Ovary (tissue), 7 donors: ENCODE measurements at regions not wholly inside any gene's neighbourhood (a gene's known extent, or its start where the extent isn't known, plus 50 kb on each side); places are given as distances from the start of the nearest gene placed in this dataset.

Source experiments
- DNase-seq, 5 donors: peaks; one replicate each; pipeline ENCODE4 v3.0.0-alpha.2; 2019 to 2020
- H3K27ac ChIP-seq, 2 donors: fragments of 200-600 bp; one replicate each; pipeline versions ENCODE4 v1.5.1 to v1.8.0; 2019 to 2022
- H3K27me3 ChIP-seq: fragments of 200-600 bp; one replicate; pipeline ENCODE4 v1.8.0; 2022
- H3K36me3 ChIP-seq: fragments of 200-600 bp; sonication (generic); one replicate; pipeline ENCODE4 v1.5.1; 2019
- H3K4me1 ChIP-seq: one replicate; pipeline ENCODE4 v1.8.1; 2013; ENCODE audit warnings: mild to moderate bottlenecking, moderate library complexity; ENCODE audit not compliant: insufficient read depth
- H3K4me3 ChIP-seq: fragments of 200-600 bp; sonication (generic); one replicate; pipeline ENCODE4 v1.5.1; 2017
- H3K9me3 ChIP-seq, 2 donors: fragments of 200-600 bp in 1 of 2; sonication (generic) in 1 of 2; one replicate each; pipeline versions ENCODE4 v1.5.1 to v1.8.1; 2013 to 2019; ENCODE audit warnings: mild to moderate bottlenecking in 1 of 2, moderate library complexity in 1 of 2
- EP300 ChIP-seq: sonication (generic); formaldehyde crosslinking; IDR thresholded peaks from one replicate; pipeline ENCODE4 v1.6.1; 2017; ENCODE audit warnings: antibody characterized with exemption
- POLR2A ChIP-seq: fragments of 450-650 bp; IDR thresholded peaks from one replicate; pipeline ENCODE4 v1.6.1; 2017; ENCODE audit warnings: antibody characterized with exemption, mild to moderate bottlenecking, moderate library complexity
- WGBS, 3 donors: extraction: QIAGEN DNeasy Blood & Tissue Kit in 1 of 3; methylation state at CpG; one replicate each; pipeline versions ENCODE4 v1.1.5 to v1.1.7; 2013 to 2017; 5-methylcytosine and 5-hydroxymethylcytosine counted together
- intact Hi-C, 4 donors: fragments of 100-400 bp; cut with DNase I; formaldehyde crosslinking; loops; one replicate each; pipeline versions ENCODE4 v1.11.0 to v1.15.1; 2022 to 2023
- TF ChIP-seq, protein P1 (sequence below), 3 donors: fragments of 450-650 bp in 2 of 3; fragments of 200-600 bp in 1 of 3; IDR thresholded peaks; one replicate each; pipeline versions ENCODE4 v1.5.1 to v1.8.0; 2016 to 2022; ENCODE audit warnings: antibody characterized with exemption in 3 of 3, mild to moderate bottlenecking in 1 of 3
- donor health status: DM: no; HTN: no; CAD: no; lungs with moderate emphysema.
- donor health status: DM: no; HTN: no; CAD: no.
- donor health status: Bipolar disorder and iron deficiency.
- donor health status: DM: no; HTN: no; CAD: no.
- donor health status: DM: yes; HTN: yes; CAD: no.

DNA sequence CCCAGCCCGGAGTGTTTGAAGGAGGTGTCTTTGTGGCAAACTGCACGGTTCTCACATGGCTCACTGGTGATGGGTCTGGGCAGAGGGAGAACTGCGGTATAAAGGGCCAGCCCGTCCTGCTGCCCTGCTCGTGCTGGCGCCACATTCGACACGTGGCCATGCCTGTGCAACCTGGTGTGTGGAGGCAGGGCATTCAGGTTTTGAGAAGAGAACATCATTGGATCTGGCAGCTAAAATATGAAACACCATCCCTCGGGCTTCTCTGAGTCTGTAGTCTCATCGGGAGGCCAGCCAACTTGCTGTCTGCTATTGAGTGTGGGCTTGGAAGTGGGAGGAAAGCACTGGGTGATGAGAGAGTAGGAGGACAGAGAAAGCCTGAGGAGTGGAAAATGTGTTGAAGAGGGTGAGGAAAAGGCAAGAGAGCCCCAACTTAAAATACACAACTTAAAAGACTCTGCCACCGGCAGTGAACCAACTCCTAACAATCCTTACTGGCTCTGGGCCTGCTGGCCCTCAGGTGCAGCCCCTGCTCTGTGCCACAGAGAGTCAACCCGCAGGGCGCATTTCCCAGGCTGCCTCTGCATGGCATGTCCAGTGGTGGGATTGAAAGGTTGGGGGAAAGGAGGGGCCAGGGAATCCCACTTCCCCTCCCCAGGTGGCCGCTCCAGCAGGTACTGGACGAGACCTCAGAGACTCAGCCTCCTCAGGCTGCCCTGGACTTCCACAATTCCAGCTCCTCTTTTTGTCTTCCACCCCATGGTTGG, 112.7 kb upstream of the DLX2 start:
- TF ChIP-seq, protein P1, sequence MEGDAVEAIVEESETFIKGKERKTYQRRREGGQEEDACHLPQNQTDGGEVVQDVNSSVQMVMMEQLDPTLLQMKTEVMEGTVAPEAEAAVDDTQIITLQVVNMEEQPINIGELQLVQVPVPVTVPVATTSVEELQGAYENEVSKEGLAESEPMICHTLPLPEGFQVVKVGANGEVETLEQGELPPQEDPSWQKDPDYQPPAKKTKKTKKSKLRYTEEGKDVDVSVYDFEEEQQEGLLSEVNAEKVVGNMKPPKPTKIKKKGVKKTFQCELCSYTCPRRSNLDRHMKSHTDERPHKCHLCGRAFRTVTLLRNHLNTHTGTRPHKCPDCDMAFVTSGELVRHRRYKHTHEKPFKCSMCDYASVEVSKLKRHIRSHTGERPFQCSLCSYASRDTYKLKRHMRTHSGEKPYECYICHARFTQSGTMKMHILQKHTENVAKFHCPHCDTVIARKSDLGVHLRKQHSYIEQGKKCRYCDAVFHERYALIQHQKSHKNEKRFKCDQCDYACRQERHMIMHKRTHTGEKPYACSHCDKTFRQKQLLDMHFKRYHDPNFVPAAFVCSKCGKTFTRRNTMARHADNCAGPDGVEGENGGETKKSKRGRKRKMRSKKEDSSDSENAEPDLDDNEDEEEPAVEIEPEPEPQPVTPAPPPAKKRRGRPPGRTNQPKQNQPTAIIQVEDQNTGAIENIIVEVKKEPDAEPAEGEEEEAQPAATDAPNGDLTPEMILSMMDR (IDR thresholded peaks at IDR 0.05) = no peak
- TF ChIP-seq EP300 (no peak), POLR2A (no peak)
- no peaks in the 10 kb centered on the region for H3K4me1 ChIP-seq
- H3K27me3 ChIP-seq = no peaks in the 10 kb centered on the region
- no peaks in the 10 kb centered on the region for H3K9me3 ChIP-seq
- intact Hi-C loops = no loop called here
- WGBS, 3 donors = 70 to 77% (median 73%) methylated on average over 15 of the region's 15 CpGs
- no peak overlapping the region for H3K27ac ChIP-seq
- H3K4me3 ChIP-seq = no peak overlapping the region
- DNase-seq = peak in 1 of 5 donors; percentile 18
- H3K36me3 ChIP-seq = no peaks in the 10 kb centered on the region

DNA sequence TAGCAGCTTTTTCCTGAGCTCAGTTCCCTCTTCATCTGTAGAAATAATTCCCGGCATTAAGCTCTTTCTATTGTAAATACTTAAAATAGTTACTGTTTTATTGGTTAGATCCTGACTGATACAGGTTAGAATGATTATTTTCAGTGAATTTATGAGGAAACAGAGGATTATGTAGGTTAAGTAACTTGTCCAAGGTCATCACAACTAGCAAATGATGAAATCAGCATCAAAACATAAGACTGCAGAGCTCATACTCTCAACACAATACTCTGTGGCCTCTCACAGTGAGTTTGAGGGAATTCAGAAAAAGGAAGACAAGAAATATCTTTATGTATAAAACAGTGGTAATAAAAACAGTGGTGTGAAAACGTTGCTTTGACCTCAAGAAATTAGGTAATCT, 113.2 kb upstream of the DLX2 start:
- Histone ChIP-seq H3K4me3 (no peak overlapping the region), H3K27ac (no peak overlapping the region), H3K27me3 (no peaks in the 10 kb centered on the region), H3K4me1 (no peaks in the 10 kb centered on the region), H3K36me3 (no peaks in the 10 kb centered on the region), H3K9me3 (no peaks in the 10 kb centered on the region)
- no peak for DNase-seq
- TF ChIP-seq EP300 (no peak), POLR2A (no peak)
- intact Hi-C loops = no loop called here
- WGBS, 3 donors = 65 to 70% (median 67%) methylated on average over 2 of the region's 2 CpGs

DNA sequence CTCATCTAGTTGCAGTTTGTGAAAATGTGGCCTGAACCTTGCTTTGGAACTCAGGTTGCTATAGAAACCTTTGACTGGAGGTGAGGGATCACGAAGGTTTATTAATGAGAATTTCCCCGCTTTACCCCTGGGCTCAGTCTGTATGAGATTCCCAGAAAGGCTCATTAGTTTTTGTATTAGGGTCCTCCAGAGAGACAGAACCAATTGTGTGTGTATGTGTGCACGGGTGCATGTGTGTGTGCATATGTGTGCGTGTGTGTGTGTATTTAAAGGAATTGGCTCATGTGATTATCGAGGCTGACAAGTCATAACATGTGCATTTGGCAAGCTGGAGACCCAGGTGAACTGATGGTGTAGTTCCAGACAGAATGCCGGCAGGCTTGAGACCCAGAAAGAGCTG, 113.8 kb upstream of the DLX2 start:
- intact Hi-C loops = no loop called here
- Histone ChIP-seq H3K27ac (no peak overlapping the region), H3K4me1 (no peaks in the 10 kb centered on the region), H3K36me3 (no peaks in the 10 kb centered on the region), H3K4me3 (no peak overlapping the region), H3K27me3 (no peaks in the 10 kb centered on the region), H3K9me3 (no peaks in the 10 kb centered on the region)
- no peak for TF ChIP-seq EP300
- TF ChIP-seq POLR2A = no peak
- TF ChIP-seq, protein P1 (IDR thresholded peaks at IDR 0.05) = no peak
- WGBS, 3 donors = 86 to 88% (median 87%) methylated on average over 6 of the region's 6 CpGs
- DNase-seq = no peak

DNA sequence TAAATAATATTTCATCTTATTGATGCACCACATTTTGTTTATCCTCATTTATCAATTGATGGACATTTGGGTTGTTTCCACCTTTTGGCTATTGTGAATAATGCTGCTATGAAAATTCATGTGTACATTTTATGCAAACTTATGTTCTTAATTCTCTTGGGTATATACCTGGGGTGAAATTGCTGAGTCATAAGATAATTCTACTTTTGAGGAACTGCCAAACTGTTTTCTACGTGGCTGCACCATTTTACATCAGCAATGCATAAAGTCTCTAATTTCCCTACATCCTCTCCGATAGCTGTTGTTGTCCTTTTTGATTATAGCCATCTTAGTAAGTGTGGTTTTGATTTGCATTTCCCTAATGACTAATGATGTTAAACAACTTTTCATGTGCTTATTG, 116.5 kb upstream of the DLX2 start:
- H3K4me1 ChIP-seq = no peaks in the 10 kb centered on the region
- WGBS, 3 donors = 82 to 91% (median 91%) methylated on average over 2 of the region's 2 CpGs

DNA sequence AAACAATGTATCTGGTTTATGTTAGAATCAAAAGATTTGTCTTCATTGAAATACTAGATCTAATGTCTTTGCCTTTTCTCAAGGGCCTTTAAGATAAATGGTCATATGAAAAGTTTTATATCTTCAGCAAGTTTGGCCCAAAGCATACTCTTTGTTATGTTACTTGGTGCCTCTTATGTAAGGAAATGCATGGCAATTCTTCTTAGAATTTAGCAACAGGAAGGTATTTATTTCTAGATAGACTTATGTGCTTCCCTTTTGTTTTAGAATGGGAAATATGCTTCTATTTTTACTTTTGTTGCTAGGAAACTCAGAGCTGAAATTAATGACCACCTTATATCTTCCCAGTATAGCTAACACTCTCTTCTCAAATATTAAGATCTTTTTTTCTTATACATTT, 117.4 kb upstream of the DLX2 start:
- intact Hi-C loops = no loop called here
- no peaks in the 10 kb centered on the region for H3K4me1 ChIP-seq
- H3K4me3 ChIP-seq = no peak overlapping the region
- no peak overlapping the region for H3K27ac ChIP-seq
- no peaks in the 10 kb centered on the region for H3K36me3 ChIP-seq
- H3K9me3 ChIP-seq = no peaks in the 10 kb centered on the region
- TF ChIP-seq POLR2A (no peak), EP300 (no peak)
- TF ChIP-seq, protein P1 (IDR thresholded peaks at IDR 0.05) = no peak
- no peak for DNase-seq
- no peaks in the 10 kb centered on the region for H3K27me3 ChIP-seq

More for the DNA sequence above, 116.5 kb upstream of the DLX2 start:
- no peaks in the 10 kb centered on the region for H3K9me3 ChIP-seq
- H3K27me3 ChIP-seq = no peaks in the 10 kb centered on the region
- intact Hi-C loops = no loop called here
- TF ChIP-seq, protein P1 (IDR thresholded peaks at IDR 0.05) = no peak
- TF ChIP-seq POLR2A (no peak), EP300 (no peak)
- H3K27ac ChIP-seq = no peak overlapping the region
- no peaks in the 10 kb centered on the region for H3K36me3 ChIP-seq
- H3K4me3 ChIP-seq = no peak overlapping the region
- no peak for DNase-seq
